K562 (cell line): ENCODE measurements at regions not wholly inside any gene's neighbourhood (a gene's known extent, or its start where the extent isn't known, plus 50 kb on each side); places are given as distances from the start of the nearest gene placed in this dataset.

Source experiments
- ATAC-seq: fragments of 200-7000 bp; cut with Tn5 transposase; 3 replicates; pipeline ENCODE4 v1.9.1; 2020; ENCODE audit warnings: moderate library complexity
- BruUV-seq: library from RNA; stranded (reverse); fragments of 400-500 nt; replicated peaks from 2 replicates; lab custom pipeline; 2021; lab: Mats Ljungman, UMichigan
- CTCF ChIA-PET: fragments of 300-600 bp; formaldehyde crosslinking; extraction: SDS; loops from one replicate; lab custom pipeline; 2021; ENCODE audit warnings: low intra/inter-chr PET ratio; lab: Yijun Ruan, JAX
- POLR2A ChIA-PET: fragments of 300-600, 350-650 bp; sonication (Branson Sonifier 250); formaldehyde crosslinking; extraction: SDS; loops from one replicate; lab custom pipeline; 2021; ENCODE audit warnings: antibody characterized with exemption, inconsistent platforms; lab: Yijun Ruan, JAX
- DNase-seq, 4 experiments: peaks; one replicate each; pipeline versions ENCODE4 v3.0.0 to v3.0.0-alpha.2; 2011 to 2018; ENCODE audit warnings: low spot score in 3 of 4, mixed read lengths in 3 of 4; ENCODE audit errors: extremely low read depth in 1 of 4
- FAIRE-seq: peaks from 2 replicates; lab custom pipeline; 2011; peaks lifted over from hg19 to GRCh38; lab: Jason Lieb, UNC
- H2AFZ ChIP-seq: 2 replicates; pipeline ENCODE4 v1.6.0; 2011; ENCODE audit warnings: low read depth, low read length, control low read depth, inconsistent platforms
- H3K27ac ChIP-seq: fragments of 200-600 bp; 3 replicates; pipeline ENCODE4 v1.8.0; 2011; ENCODE audit warnings: low read depth, mild to moderate bottlenecking, control low read depth, inconsistent platforms, low read length, moderate library complexity, mixed read lengths; ENCODE audit errors: extremely low read depth
- H3K27me3 ChIP-seq, 2 experiments: fragments of 300-600 bp in 1 of 2; 2 replicates in 1 of 2; 3 replicates in 1 of 2; pipeline versions ENCODE4 v1.6.0 to v1.8.0; 2011; ENCODE audit warnings: inconsistent platforms in 2 of 2, low read length in 2 of 2, mild to moderate bottlenecking in 1 of 2, mixed read lengths in 1 of 2, moderate library complexity in 1 of 2; ENCODE audit not compliant: control insufficient read depth in 2 of 2, insufficient read depth in 2 of 2
- H3K36me3 ChIP-seq: fragments of 300-600 bp; 3 replicates; pipeline ENCODE4 v1.8.0; 2011; ENCODE audit warnings: mild to moderate bottlenecking, low read length, inconsistent platforms; ENCODE audit not compliant: control insufficient read depth, insufficient read depth
- H3K4me1 ChIP-seq, 2 experiments: fragments of 200-600 bp in 1 of 2; replicated peaks in 1 of 2; 2 replicates in 1 of 2; 3 replicates in 1 of 2; pipeline versions ENCODE4 v1.5.1 to v1.8.0; 2011; ENCODE audit warnings: inconsistent platforms in 2 of 2, low read length in 2 of 2, mild to moderate bottlenecking in 1 of 2, mixed read lengths in 1 of 2, moderate library complexity in 1 of 2; ENCODE audit not compliant: control insufficient read depth in 2 of 2, insufficient read depth in 2 of 2
- H3K4me2 ChIP-seq: 2 replicates; pipeline ENCODE4 v1.6.1; 2011; ENCODE audit warnings: low read length, control low read depth, inconsistent platforms, mixed read lengths; ENCODE audit not compliant: insufficient read depth
- H3K4me3 ChIP-seq: fragments of 200-600 bp; sonication (generic), shearing (Covaris generic); 2 replicates; pipeline ENCODE4 v1.5.1; 2016; ENCODE audit warnings: control low read depth, inconsistent platforms
- H3K79me2 ChIP-seq: fragments of 200-600 bp; 3 replicates; pipeline ENCODE4 v1.8.0; 2011; ENCODE audit warnings: low read length, inconsistent platforms; ENCODE audit not compliant: control insufficient read depth, insufficient read depth
- H3K9ac ChIP-seq, 2 experiments: 2 replicates each; pipeline versions ENCODE4 v1.6.0 to v1.6.1; 2011; ENCODE audit warnings: low read depth in 2 of 2, low read length in 2 of 2, control low read depth in 1 of 2, inconsistent platforms in 1 of 2, mild to moderate bottlenecking in 1 of 2, mixed read lengths in 1 of 2; ENCODE audit not compliant: insufficient read depth in 1 of 2
- H3K9me1 ChIP-seq: one replicate; pipeline ENCODE4 v1.6.0; 2011; ENCODE audit warnings: inconsistent platforms, mild to moderate bottlenecking, low read length, moderate library complexity; ENCODE audit not compliant: control insufficient read depth, insufficient read depth
- H3K9me3 ChIP-seq: replicated peaks from 2 replicates; pipeline ENCODE4 v1.5.1; 2011; ENCODE audit warnings: low read depth, low read length, inconsistent platforms; ENCODE audit not compliant: control insufficient read depth, insufficient read depth
- H4K20me1 ChIP-seq: replicated peaks from 2 replicates; pipeline ENCODE4 v1.6.1; 2011; ENCODE audit warnings: low read length, inconsistent platforms, mixed read lengths; ENCODE audit not compliant: control insufficient read depth, insufficient read depth
- C11orf30 ChIP-seq: fragments of 450-650 bp; IDR thresholded peaks from 2 replicates; pipeline ENCODE4 v1.6.1; 2016; ENCODE audit warnings: low read depth, mild to moderate bottlenecking
- CBX3 ChIP-seq, 2 experiments: IDR thresholded peaks; 1 replicate in 1 of 2; 2 replicates in 1 of 2; pipeline ENCODE4 v1.6.1; 2012; ENCODE audit warnings: inconsistent platforms in 2 of 2, low read length in 2 of 2, borderline replicate concordance in 1 of 2, control low read depth in 1 of 2
- EP300 ChIP-seq: IDR thresholded peaks from 2 replicates; pipeline ENCODE4 v1.6.1; 2012; ENCODE audit warnings: low read length, improper control_type of control experiment
- KHSRP ChIP-seq: fragments of 450-650 bp; IDR thresholded peaks from 2 replicates; pipeline ENCODE4 v1.6.1; 2017
- L3MBTL2 ChIP-seq: fragments of 450-650 bp; IDR thresholded peaks from 2 replicates; pipeline ENCODE4 v1.6.1; 2016; ENCODE audit warnings: mild to moderate bottlenecking, moderate library complexity
- PCBP2 ChIP-seq: fragments of 200-400 bp; formaldehyde crosslinking; IDR thresholded peaks from 2 replicates; pipeline ENCODE4 v1.6.1; 2018; ENCODE audit warnings: low read length, low read depth, mild to moderate bottlenecking, moderate library complexity; ENCODE audit not compliant: poor library complexity, severe bottlenecking
- TCF15 ChIP-seq: fragments of 250-450 bp; sonication (Bioruptor Pico); IDR thresholded peaks from 2 replicates; pipeline ENCODE4 v1.8.0; 2022; ENCODE audit warnings: moderate library complexity, mild to moderate bottlenecking, inconsistent platforms
- ZNF717 ChIP-seq: fragments of 250-450 bp; sonication (Bioruptor Pico); IDR thresholded peaks from 2 replicates; pipeline ENCODE4 v1.5.0; 2021
- ZNF79 ChIP-seq: fragments of 250-450 bp; sonication (Bioruptor Pico); IDR thresholded peaks from 2 replicates; pipeline ENCODE4 v1.4.0; 2020; ENCODE audit warnings: low read depth, mild to moderate bottlenecking, moderate library complexity
- WGBS: fragments of 100-300 bp; shearing (Covaris generic); methylation state at CpG from one replicate; pipeline ENCODE4 v1.1.6; 2016; ENCODE audit warnings: low coverage, mixed read lengths; ENCODE audit not compliant: insufficient coverage; ENCODE audit errors: missing lambda C conversion rate; 5-methylcytosine and 5-hydroxymethylcytosine counted together
- in situ Hi-C: fragments of 300-500 bp; cut with MboI; formaldehyde crosslinking; loops from 4 replicates; pipeline ENCODE4 v1.15.0; 2018; ENCODE audit warnings: inconsistent platforms, mixed read lengths
- intact Hi-C: fragments of 100-400 bp; cut with micrococcal nuclease; formaldehyde crosslinking; loops from 2 replicates; pipeline ENCODE4 v1.14.2; 2022

- TF ChIP-seq ZNF79 (no peak), ZNF717 (CRISPR knock-in tag) (no peak)
- TF ChIP-seq, all 486 proteins: peak for 0
These were observed 388.7 kb upstream of the CFAP20DC start (continued) for GRCh38 chr3:59438492-59438891.

GRCh38 chr3:59436164-59436958 is 386.5 kb upstream of the CFAP20DC start:
- Histone ChIP-seq H3K36me3 (no peaks in the 10 kb centered on the region), H3K9me3 (no peaks in the 10 kb centered on the region), H3K4me1 (no peaks in the 10 kb centered on the region), H3K4me2 (no peak overlapping the region), H3K4me3 (no peak overlapping the region), H3K27ac (no peak overlapping the region), H4K20me1 (no peaks in the 10 kb centered on the region), H3K9ac (no peak overlapping the region), H3K79me2 (no peaks in the 10 kb centered on the region), H2AFZ (no peak overlapping the region), H3K27me3 (peaks cover 0 to 4% of the 10 kb centered on the region in 2 experiments; a peak in 3 of 5 replicates)
- CTCF ChIA-PET, result no interaction called here
- DNase-seq (no peak), FAIRE-seq (no peak), ATAC-seq (no peak)
- BruUV-seq, result no TSS peak
- WGBS, result 4% methylated on average over 2 of the region's 2 CpGs
- intact Hi-C loops, result no loop called here
- POLR2A ChIA-PET, result no interaction called here
- TF ChIP-seq L3MBTL2, result no peak
- no peak for TF ChIP-seq KHSRP
- no peak for TF ChIP-seq C11orf30
- TF ChIP-seq TCF15 (CRISPR knock-in tag), result no peak
- TF ChIP-seq CBX3 (IDR thresholded peaks at IDR 0.05; ENCODE audit: borderline replicate concordance in 1 of 2, low read length in 2 of 2), result no peak
- no peak for TF ChIP-seq EP300
- no peak for TF ChIP-seq PCBP2
- TF ChIP-seq, all 486 proteins: peak for 0
- in situ Hi-C loops, result no loop called here
- H3K9me1 ChIP-seq, result no peaks in the 10 kb centered on the region
